H1 (cell line): ENCODE measurements at regions not wholly inside any gene's neighbourhood (a gene's known extent, or its start where the extent isn't known, plus 50 kb on each side); places are given as distances from the start of the nearest gene placed in this dataset.

Source experiments
- CTCF ChIA-PET: fragments of 300-600 bp; sonication (Branson Sonifier 250); formaldehyde crosslinking; loops from one replicate; lab custom pipeline; 2021; ENCODE audit not compliant: partially characterized antibody; lab: Charles Lee
- POLR2A ChIA-PET: fragments of 300-600 bp; sonication (Branson Sonifier 250); formaldehyde crosslinking; loops from one replicate; lab custom pipeline; 2021; ENCODE audit warnings: inconsistent platforms; ENCODE audit not compliant: partially characterized antibody; lab: Charles Lee
- DNase-seq, 2 experiments: peaks; one replicate each; pipeline versions ENCODE4 v3.0.0 to v3.0.0-alpha.2; 2010 to 2022; ENCODE audit warnings: low spot score in 2 of 2, low read depth in 1 of 2, mixed read lengths in 1 of 2
- FAIRE-seq: peaks from 2 replicates; lab custom pipeline; 2011; peaks lifted over from hg19 to GRCh38; lab: Jason Lieb, UNC
- H2AFZ ChIP-seq: 2 replicates; pipeline ENCODE4 v1.8.1; 2012; ENCODE audit warnings: low read length, inconsistent platforms
- H2AK5ac ChIP-seq: 2 replicates; pipeline ENCODE4 v1.6.1; 2013; ENCODE audit warnings: low read depth, low read length
- H2BK120ac ChIP-seq: replicated peaks from 2 replicates; pipeline ENCODE3; 2013; ENCODE audit warnings: low read depth, low read length, inconsistent platforms
- H2BK12ac ChIP-seq: 2 replicates; pipeline ENCODE4 v1.6.1; 2013; ENCODE audit warnings: low read depth, low read length
- H2BK15ac ChIP-seq: 2 replicates; pipeline ENCODE4 v1.6.1; 2013; ENCODE audit warnings: low read length
- H2BK20ac ChIP-seq: 2 replicates; pipeline ENCODE4 v1.6.1; 2013; ENCODE audit warnings: low read length
- H2BK5ac ChIP-seq: 2 replicates; pipeline ENCODE4 v1.6.1; 2013; ENCODE audit warnings: low read depth, low read length
- H3K14ac ChIP-seq: 2 replicates; pipeline ENCODE4 v1.6.1; 2013; ENCODE audit warnings: inconsistent platforms; ENCODE audit not compliant: insufficient read length
- H3K18ac ChIP-seq: 2 replicates; pipeline ENCODE4 v1.6.1; 2013; ENCODE audit warnings: low read length; ENCODE audit errors: extremely low read depth
- H3K23ac ChIP-seq: 2 replicates; pipeline ENCODE4 v1.6.1; 2013; ENCODE audit warnings: inconsistent platforms; ENCODE audit not compliant: insufficient read length
- H3K23me2 ChIP-seq: 2 replicates; pipeline ENCODE4 v1.6.1; 2013; ENCODE audit warnings: low read depth, low read length
- H3K27ac ChIP-seq: 2 replicates; pipeline ENCODE4 v1.6.1; 2011; ENCODE audit warnings: low read depth, low read length, inconsistent platforms
- H3K27me3 ChIP-seq, 4 experiments: replicated peaks in 1 of 4; 1 replicate in 1 of 4; 2 replicates in 3 of 4; pipeline versions ENCODE4 v1.6.1 to v1.8.1; 2011 to 2013; ENCODE audit warnings: low read length in 3 of 4, mild to moderate bottlenecking in 3 of 4, inconsistent platforms in 2 of 4, mixed read lengths in 2 of 4, moderate library complexity in 1 of 4; ENCODE audit not compliant: control insufficient read depth in 3 of 4, insufficient read depth in 3 of 4; ENCODE audit errors: extremely low read depth in 1 of 4
- H3K36me3 ChIP-seq, 4 experiments: 2 replicates each; pipeline versions ENCODE4 v1.6.1 to v1.8.1; 2011 to 2013; ENCODE audit warnings: mild to moderate bottlenecking in 4 of 4, low read length in 3 of 4, moderate library complexity in 2 of 4, control low read depth in 1 of 4, inconsistent platforms in 1 of 4; ENCODE audit not compliant: insufficient read depth in 4 of 4, control insufficient read depth in 2 of 4
- H3K4ac ChIP-seq: replicated peaks from 2 replicates; pipeline ENCODE3; 2013; ENCODE audit warnings: low read length, low read depth, mixed read lengths, inconsistent platforms; ENCODE audit not compliant: insufficient read length
- H3K4me1 ChIP-seq, 4 experiments: replicated peaks in 1 of 4; 1 replicate in 1 of 4; 2 replicates in 3 of 4; pipeline versions ENCODE4 v1.6.1 to v1.8.1; 2011 to 2013; ENCODE audit warnings: low read length in 3 of 4, inconsistent platforms in 2 of 4, mixed read lengths in 1 of 4; ENCODE audit not compliant: insufficient read depth in 4 of 4, control insufficient read depth in 3 of 4
- H3K4me2 ChIP-seq, 2 experiments: 2 replicates each; pipeline versions ENCODE4 v1.6.1 to v1.8.1; 2011 to 2013; ENCODE audit warnings: low read depth in 2 of 2, low read length in 2 of 2, control low read depth in 1 of 2, inconsistent platforms in 1 of 2, mild to moderate bottlenecking in 1 of 2; ENCODE audit not compliant: insufficient read depth in 1 of 2
- H3K4me3 ChIP-seq, 4 experiments: fragments of 200-600, 300-600 bp in 1 of 4; sonication (generic), shearing (Covaris generic), sonication (Bioruptor Twin) in 1 of 4; 2 replicates each; pipeline versions ENCODE4 v1.5.1 to v1.8.1; 2011 to 2016; ENCODE audit warnings: low read length in 4 of 4, low read depth in 3 of 4, control low read depth in 2 of 4, inconsistent platforms in 2 of 4, mild to moderate bottlenecking in 2 of 4, mixed read lengths in 1 of 4, moderate library complexity in 1 of 4; ENCODE audit not compliant: insufficient read depth in 2 of 4; ENCODE audit errors: extremely low read depth in 1 of 4
- H3K56ac ChIP-seq: replicated peaks from 2 replicates; pipeline ENCODE3; 2013; ENCODE audit warnings: low read depth, mild to moderate bottlenecking, mixed read lengths, low read length, inconsistent platforms; ENCODE audit not compliant: insufficient read length
- H3K79me1 ChIP-seq: 2 replicates; pipeline ENCODE4 v1.6.1; 2013; ENCODE audit warnings: low read depth, low read length, control low read depth
- H3K79me2 ChIP-seq, 2 experiments: 2 replicates each; pipeline versions ENCODE4 v1.6.1 to v1.8.1; 2012 to 2013; ENCODE audit warnings: low read length in 2 of 2, mild to moderate bottlenecking in 2 of 2, inconsistent platforms in 1 of 2; ENCODE audit not compliant: insufficient read depth in 2 of 2, control insufficient read depth in 1 of 2
- H3K9ac ChIP-seq, 4 experiments: replicated peaks in 1 of 4; 1 replicate in 1 of 4; 2 replicates in 3 of 4; pipeline versions ENCODE4 v1.6.1 to v1.8.1; 2011 to 2013; ENCODE audit warnings: low read depth in 3 of 4, low read length in 3 of 4, control low read depth in 2 of 4, mild to moderate bottlenecking in 2 of 4, moderate library complexity in 2 of 4, inconsistent platforms in 1 of 4; ENCODE audit errors: extremely low read depth in 1 of 4
- H3K9me3 ChIP-seq, 2 experiments: 2 replicates each; pipeline versions ENCODE4 v1.6.1 to v1.8.1; 2012 to 2013; ENCODE audit warnings: mild to moderate bottlenecking in 2 of 2, moderate library complexity in 2 of 2, control low read depth in 1 of 2, inconsistent platforms in 1 of 2, low read depth in 1 of 2, low read length in 1 of 2, mixed read lengths in 1 of 2; ENCODE audit not compliant: insufficient read depth in 2 of 2
- H4K20me1 ChIP-seq, 2 experiments: replicated peaks in 1 of 2; 2 replicates each; pipeline versions ENCODE3 to v1.8.1; 2011 to 2013; ENCODE audit warnings: inconsistent platforms in 2 of 2, low read length in 2 of 2, mild to moderate bottlenecking in 1 of 2; ENCODE audit not compliant: insufficient read depth in 2 of 2, control insufficient read depth in 1 of 2
- H4K5ac ChIP-seq: 2 replicates; pipeline ENCODE4 v1.6.1; 2013; ENCODE audit warnings: low read length, low read depth, mixed read lengths, inconsistent platforms; ENCODE audit not compliant: insufficient read length
- H4K8ac ChIP-seq: 2 replicates; pipeline ENCODE4 v1.8.0; 2013; ENCODE audit warnings: mild to moderate bottlenecking, moderate library complexity, low read length, inconsistent platforms; ENCODE audit not compliant: insufficient read depth; ENCODE audit errors: extremely low read depth
- H4K91ac ChIP-seq: replicated peaks from 2 replicates; pipeline ENCODE3; 2013; ENCODE audit warnings: low read length, mixed read lengths, inconsistent platforms; ENCODE audit not compliant: insufficient read length
- CEBPB ChIP-seq: IDR thresholded peaks from 2 replicates; pipeline ENCODE4 v1.6.1; 2012; ENCODE audit warnings: low read depth, low read length
- NRF1 ChIP-seq: IDR thresholded peaks from 2 replicates; pipeline ENCODE4 v1.6.1; 2011; ENCODE audit warnings: mild to moderate bottlenecking, low read depth, low read length, improper control_type of control experiment
- ZNF274 ChIP-seq: IDR thresholded peaks from 2 replicates; pipeline ENCODE4 v1.7.0; 2012; ENCODE audit warnings: low read length, borderline replicate concordance; ENCODE audit errors: extremely low read depth
- WGBS, 2 experiments: shearing (Covaris generic) in 1 of 2; methylation state at CpG; one replicate each; pipeline versions ENCODE4 v1.1.6 to v1.1.7; 2013 to 2015; ENCODE audit warnings: low lambda C conversion rate in 2 of 2, mixed read lengths in 2 of 2, inconsistent platforms in 1 of 2, low coverage in 1 of 2, missing lambda C conversion rate in 1 of 2; ENCODE audit not compliant: insufficient replicate concordance in 2 of 2, insufficient coverage in 1 of 2, insufficient read length in 1 of 2; ENCODE audit errors: extremely low coverage in 1 of 2, missing lambda C conversion rate in 1 of 2; 5-methylcytosine and 5-hydroxymethylcytosine counted together
- TF ChIP-seq, protein P1 (sequence below): IDR thresholded peaks from 2 replicates; pipeline ENCODE4 v1.6.1; 2011; ENCODE audit warnings: low read depth, mild to moderate bottlenecking, low read length; ENCODE audit not compliant: insufficient read depth

DNA sequence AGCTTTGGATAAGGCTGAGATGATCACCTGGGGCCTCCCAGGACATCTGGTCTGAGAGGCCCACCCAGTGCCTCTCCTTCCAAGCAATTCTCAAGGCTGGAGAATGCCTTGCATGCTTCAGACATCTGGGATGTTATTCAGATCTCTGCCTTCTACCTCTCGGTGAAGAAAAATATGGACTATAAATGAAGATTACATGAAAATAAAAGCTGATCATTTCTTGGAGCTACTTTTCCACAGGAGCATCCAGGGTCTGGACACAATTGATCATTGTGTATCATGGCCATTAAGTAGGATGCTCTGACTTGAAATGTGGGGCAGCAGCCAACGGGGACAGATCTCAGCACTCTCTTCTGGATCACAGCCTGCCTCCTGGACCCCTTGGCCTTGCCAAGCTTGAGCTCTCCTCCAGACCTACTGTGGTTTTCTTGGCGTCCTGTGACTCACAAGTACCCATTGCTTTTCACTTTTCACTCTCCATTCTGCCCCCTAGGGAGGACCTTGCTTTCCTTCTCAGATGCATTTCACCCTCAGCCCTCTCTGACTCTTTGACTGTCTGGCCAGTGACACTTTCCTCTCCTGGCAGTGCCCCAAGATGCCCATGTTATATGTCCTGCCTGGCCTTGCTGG, 203.1 kb downstream of the INSIG2 start:
- Histone ChIP-seq H2BK120ac (no peak overlapping the region), H2BK12ac (no peak overlapping the region), H2BK20ac (no peak overlapping the region), H3K36me3 (no peaks in the 10 kb centered on the region), H3K18ac (no peak overlapping the region), H3K4me2 (no peak overlapping the region), H4K5ac (no peak overlapping the region), H3K9me3 (no peaks in the 10 kb centered on the region), H2AFZ (no peak overlapping the region), H2BK15ac (no peak overlapping the region), H3K56ac (no peak overlapping the region), H2BK5ac (no peak overlapping the region), H3K4me3 (no peak overlapping the region), H4K20me1 (no peaks in the 10 kb centered on the region), H3K79me2 (no peaks in the 10 kb centered on the region), H4K8ac (no peak overlapping the region), H3K9ac (no peak overlapping the region), H3K79me1 (no peaks in the 10 kb centered on the region), H3K27ac (no peak overlapping the region), H3K4ac (no peak overlapping the region), H3K27me3 (no peaks in the 10 kb centered on the region), H2AK5ac (no peak overlapping the region), H3K14ac (no peak overlapping the region), H3K23ac (no peak overlapping the region), H3K4me1 (no peaks in the 10 kb centered on the region), H3K23me2 (no peaks in the 10 kb centered on the region), H4K91ac (no peak overlapping the region)
- DNase-seq (no peak), FAIRE-seq (no peak)
- WGBS, 2 experiments, result 87% methylated on average over 3 of the region's 3 CpGs; no CpG with 5 or more reads in 1 of the 2 experiments
- POLR2A ChIA-PET, result interaction anchor here (0.6 to 1.1 kb wide), 2 partner anchors 8 to 13 kb away, joined by 3 to 4 read pairs; no protein-coding TSS in a partner anchor
- CTCF ChIA-PET, result interaction anchor here (0.6 to 1.5 kb wide), 4 partner anchors 8 to 476 kb away, joined by 3 to 5 read pairs (median 3); no protein-coding TSS in a partner anchor
- TF ChIP-seq ZNF274 (no peak), CEBPB (no peak), NRF1 (no peak)
- TF ChIP-seq, protein P1, sequence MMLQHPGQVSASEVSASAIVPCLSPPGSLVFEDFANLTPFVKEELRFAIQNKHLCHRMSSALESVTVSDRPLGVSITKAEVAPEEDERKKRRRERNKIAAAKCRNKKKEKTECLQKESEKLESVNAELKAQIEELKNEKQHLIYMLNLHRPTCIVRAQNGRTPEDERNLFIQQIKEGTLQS, result no peak
